ENCODE measurements at regions not wholly inside any gene's neighbourhood (a gene's known extent, or its start where the extent isn't known, plus 50 kb on each side); places are given as distances from the start of the nearest gene placed in this dataset.

GRCh38 chr5:74205767-74206578 is 434.6 kb downstream of the ENC1 start:
- no peaks in the 10 kb centered on the region for H3K9me3 ChIP-seq
- H3K36me3 ChIP-seq (ENCODE audit: insufficient read depth in 1 of 2, low read depth in 1 of 2) = no peaks in the 10 kb centered on the region
- no peak overlapping the region for H3K27ac ChIP-seq
- intact Hi-C loops (cut with DNase I) = no loop called here
- no peaks in the 10 kb centered on the region for H3K27me3 ChIP-seq (ENCODE audit: insufficient read depth in 3 of 3, low read length in 2 of 3)
- DNase-seq = no peak
- peaks cover 27% of the 10 kb centered on the region for H3K4me1 ChIP-seq
- TF ChIP-seq, protein P1, sequence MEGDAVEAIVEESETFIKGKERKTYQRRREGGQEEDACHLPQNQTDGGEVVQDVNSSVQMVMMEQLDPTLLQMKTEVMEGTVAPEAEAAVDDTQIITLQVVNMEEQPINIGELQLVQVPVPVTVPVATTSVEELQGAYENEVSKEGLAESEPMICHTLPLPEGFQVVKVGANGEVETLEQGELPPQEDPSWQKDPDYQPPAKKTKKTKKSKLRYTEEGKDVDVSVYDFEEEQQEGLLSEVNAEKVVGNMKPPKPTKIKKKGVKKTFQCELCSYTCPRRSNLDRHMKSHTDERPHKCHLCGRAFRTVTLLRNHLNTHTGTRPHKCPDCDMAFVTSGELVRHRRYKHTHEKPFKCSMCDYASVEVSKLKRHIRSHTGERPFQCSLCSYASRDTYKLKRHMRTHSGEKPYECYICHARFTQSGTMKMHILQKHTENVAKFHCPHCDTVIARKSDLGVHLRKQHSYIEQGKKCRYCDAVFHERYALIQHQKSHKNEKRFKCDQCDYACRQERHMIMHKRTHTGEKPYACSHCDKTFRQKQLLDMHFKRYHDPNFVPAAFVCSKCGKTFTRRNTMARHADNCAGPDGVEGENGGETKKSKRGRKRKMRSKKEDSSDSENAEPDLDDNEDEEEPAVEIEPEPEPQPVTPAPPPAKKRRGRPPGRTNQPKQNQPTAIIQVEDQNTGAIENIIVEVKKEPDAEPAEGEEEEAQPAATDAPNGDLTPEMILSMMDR (IDR thresholded peaks at IDR 0.05) = no peak
- no peak for ATAC-seq
- H3K4me3 ChIP-seq = no peak overlapping the region
- WGBS, 3 donors = 31 to 36% (median 34%) methylated on average over 6 of the region's 6 CpGs

GRCh38 chr5:74201334-74202081 is 439.0 kb downstream of the ENC1 start:
- peak; percentile 49 to 74 for DNase-seq
- intact Hi-C loops (cut with DNase I) = no loop called here

DNA sequence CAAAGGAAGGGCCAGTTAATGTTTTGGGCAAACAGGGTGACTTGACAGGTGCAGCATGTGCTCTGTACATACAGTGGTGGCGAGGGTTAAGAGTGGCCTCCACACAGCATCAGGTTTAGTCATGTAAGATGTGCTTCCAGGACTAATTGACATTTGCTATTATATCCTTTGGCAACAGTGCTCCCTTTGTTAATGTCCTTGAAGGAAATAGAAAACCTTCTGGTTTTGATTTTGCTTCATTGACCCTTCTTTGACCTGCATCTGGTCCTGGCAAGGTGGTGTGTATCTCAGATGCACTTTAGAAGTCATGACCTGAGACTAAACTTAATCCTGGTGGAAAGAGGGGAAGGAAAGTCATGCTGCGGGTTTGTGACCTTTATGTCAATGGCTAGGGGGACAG is 440.0 kb downstream of the ENC1 start:
- ATAC-seq (peak in 1 of 4 donors; percentile 29), DNase-seq (no peak)
- TF ChIP-seq, protein P1 (IDR thresholded peaks at IDR 0.05) = no peak
- Histone ChIP-seq H3K27me3 (ENCODE audit: insufficient read depth in 3 of 3, low read length in 2 of 3) (no peaks in the 10 kb centered on the region), H3K36me3 (ENCODE audit: insufficient read depth in 1 of 2, low read depth in 1 of 2) (no peaks in the 10 kb centered on the region), H3K9me3 (no peaks in the 10 kb centered on the region), H3K4me3 (no peak overlapping the region), H3K27ac (peak overlapping the region; percentile 38), H3K4me1 (peaks cover 13% of the 10 kb centered on the region)
- intact Hi-C loops (cut with DNase I) = no loop called here
- 70 to 81% (median 74%) methylated on average over 2 of the region's 2 CpGs for WGBS, 3 donors

More at GRCh38 chr5:74201334-74202081, 439.0 kb downstream of the ENC1 start:
- TF ChIP-seq, protein P1 (IDR thresholded peaks at IDR 0.05) = no peak
- Histone ChIP-seq H3K4me3 (peak overlapping the region; percentile 35), H3K36me3 (ENCODE audit: insufficient read depth in 1 of 2, low read depth in 1 of 2) (no peaks in the 10 kb centered on the region), H3K27ac (peak overlapping the region; percentile 38), H3K9me3 (no peaks in the 10 kb centered on the region), H3K27me3 (ENCODE audit: insufficient read depth in 3 of 3, low read length in 2 of 3) (no peaks in the 10 kb centered on the region), H3K4me1 (peaks cover 21% of the 10 kb centered on the region)
- ATAC-seq = peak; percentile 89 to 95 (median 92)
- WGBS, 3 donors = 14 to 26% (median 15%) methylated on average over 8 of the region's 8 CpGs

GRCh38 chr5:74199436-74200210 is 440.9 kb downstream of the ENC1 start:
- Histone ChIP-seq H3K36me3 (ENCODE audit: insufficient read depth in 1 of 2, low read depth in 1 of 2) (no peaks in the 10 kb centered on the region), H3K4me1 (peaks cover 13% of the 10 kb centered on the region), H3K27me3 (ENCODE audit: insufficient read depth in 3 of 3, low read length in 2 of 3) (no peaks in the 10 kb centered on the region), H3K9me3 (no peaks in the 10 kb centered on the region), H3K4me3 (no peak overlapping the region), H3K27ac (no peak overlapping the region)
- ATAC-seq (no peak), DNase-seq (no peak)
- WGBS, 3 donors = 93 to 95% (median 95%) methylated on average over 7 of the region's 7 CpGs
- intact Hi-C loops (cut with DNase I) = no loop called here
- TF ChIP-seq, protein P1 (IDR thresholded peaks at IDR 0.05) = no peak
